ENCODE measurements at regions not wholly inside any gene's neighbourhood (a gene's known extent, or its start where the extent isn't known, plus 50 kb on each side); places are given as distances from the start of the nearest gene placed in this dataset.
"Not testable (repeated sequence)": the region's sequence is repeated elsewhere in the genome, so short reads cannot be mapped to it uniquely, and the experiment has no call there.

DNA sequence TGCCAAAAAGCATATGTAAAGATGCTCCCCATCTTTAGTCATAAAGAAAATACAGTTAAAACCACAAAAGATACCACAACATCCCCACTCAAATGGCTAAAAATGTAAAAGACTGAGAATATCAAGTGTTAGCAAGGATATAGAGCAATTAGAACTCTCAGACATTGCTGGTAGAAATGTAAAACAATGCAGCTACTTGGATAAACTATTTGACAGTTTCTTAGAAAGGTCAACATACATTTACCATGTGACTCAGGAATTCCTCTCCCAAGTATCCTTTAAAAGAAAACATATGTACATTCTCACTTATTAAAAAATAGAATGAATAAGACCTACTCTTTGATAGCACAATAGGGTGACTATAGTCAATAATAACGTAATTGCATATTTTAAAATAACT is 173.7 kb downstream of the HNRNPD start:
- no peak overlapping the region for H3K4me3 ChIP-seq (ENCODE audit: low read depth, low read length)

DNA sequence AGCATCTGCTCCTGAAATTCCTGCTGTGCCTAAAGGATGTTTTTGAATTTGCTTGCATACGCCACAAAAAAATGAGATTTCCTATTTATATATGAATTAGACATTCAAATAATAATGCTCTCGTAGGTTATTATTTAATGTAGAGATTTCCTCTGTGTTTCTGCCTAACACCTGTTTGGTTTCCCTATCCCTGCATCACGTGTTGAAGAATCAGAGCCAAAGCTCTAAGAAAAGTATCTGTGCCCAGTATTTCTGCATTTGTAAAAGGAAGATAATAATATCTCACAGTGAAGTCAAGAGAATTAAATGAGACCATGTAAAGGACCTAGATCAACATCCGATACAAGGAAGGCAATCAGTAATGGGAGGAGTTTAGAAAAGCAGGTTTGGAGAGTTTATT is 179.5 kb downstream of the HNRNPD start:
- no peak overlapping the region for H3K4me3 ChIP-seq (ENCODE audit: low read depth, low read length)

- H3K4me3 ChIP-seq (ENCODE audit: low read depth, low read length) = no peak overlapping the region
Measured at GRCh38 chr4:82192017-82192673, 181.6 kb downstream of the HNRNPD start.

DNA sequence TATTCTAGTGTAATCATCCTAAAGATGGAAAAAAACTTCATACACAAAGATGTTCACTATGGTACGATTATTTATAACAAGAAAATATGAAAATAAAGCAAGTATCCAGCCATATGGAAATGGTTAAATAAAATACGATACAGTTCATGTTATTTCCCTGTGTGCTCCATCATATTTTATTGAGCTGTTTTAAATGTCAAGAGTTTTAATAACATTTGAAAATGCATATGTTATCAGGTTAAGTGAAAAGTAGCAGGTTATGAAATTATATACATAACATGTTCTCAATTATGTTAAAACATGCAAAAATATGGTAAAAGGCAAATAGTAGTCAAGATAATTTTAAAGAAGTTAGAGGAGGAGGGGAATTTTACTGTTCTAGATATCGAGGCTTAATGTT is 192.0 kb downstream of the HNRNPD start:
- no peak overlapping the region for H3K4me3 ChIP-seq (ENCODE audit: low read depth, low read length)

GRCh38 chr4:82172186-82172585 is 201.6 kb downstream of the HNRNPD start:
- no peak overlapping the region for H3K4me3 ChIP-seq (ENCODE audit: low read depth, low read length)

DNA sequence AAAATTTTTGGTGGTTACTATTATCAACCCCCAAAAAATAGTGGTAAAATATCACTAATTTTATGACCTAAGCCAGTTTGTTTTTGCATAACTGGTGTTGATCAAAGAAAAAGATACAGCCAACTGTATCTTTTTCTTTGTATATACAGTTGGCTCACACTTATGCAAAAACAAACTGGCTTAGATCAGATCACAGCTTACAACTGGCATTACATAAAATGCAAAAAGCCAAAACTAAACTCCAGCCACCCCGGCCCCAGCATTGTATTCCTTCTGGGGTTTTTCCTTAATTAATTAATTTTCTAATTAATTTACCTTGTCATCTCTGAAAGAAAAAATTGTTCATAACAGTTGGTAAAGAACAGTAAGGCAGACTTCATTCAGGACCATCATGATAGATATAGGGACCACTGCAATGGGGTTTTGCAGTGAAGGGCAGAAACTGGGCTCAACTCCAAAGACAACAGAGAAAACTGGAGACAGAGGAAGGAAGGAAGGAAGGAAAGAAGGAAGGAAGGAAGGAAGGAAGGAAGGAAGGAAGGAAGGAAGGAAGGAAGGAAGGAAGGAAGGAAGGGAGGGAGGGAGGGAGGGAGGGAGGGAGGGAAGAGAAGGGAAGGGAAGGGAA is 202.1 kb downstream of the HNRNPD start:
- H3K4me3 ChIP-seq (ENCODE audit: low read depth, low read length) = no peak overlapping the region

GRCh38 chr4:82149750-82150149 is 224.0 kb downstream of the HNRNPD start:
- no peak overlapping the region for H3K4me3 ChIP-seq (ENCODE audit: low read depth, low read length)

GRCh38 chr4:82145850-82146249 is 227.9 kb downstream of the HNRNPD start:
- H3K4me3 ChIP-seq (ENCODE audit: low read depth, low read length) = no peak overlapping the region

DNA sequence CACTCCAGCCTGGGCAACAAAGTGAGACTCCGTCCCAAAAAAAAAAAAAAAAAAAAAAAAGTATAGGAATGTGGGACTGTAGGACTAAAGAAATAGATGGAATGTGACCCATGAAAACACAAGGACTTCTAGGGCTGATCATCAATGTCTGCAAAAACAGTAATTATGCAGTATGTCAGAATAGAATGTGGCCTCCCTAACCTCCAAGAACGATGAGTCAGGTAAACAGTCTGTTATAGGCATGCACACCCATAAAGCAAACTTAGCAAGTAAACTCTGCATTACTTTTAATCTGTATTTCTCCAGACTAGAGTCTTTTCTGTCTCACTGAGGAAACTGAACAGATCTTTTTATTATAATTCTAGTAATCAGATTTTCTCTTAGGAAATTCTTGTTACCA is 233.4 kb downstream of the HNRNPD start:
- no peak overlapping the region for H3K4me3 ChIP-seq (ENCODE audit: low read depth, low read length)

- H3K4me3 ChIP-seq (ENCODE audit: low read depth, low read length) = no peak overlapping the region
Measured at GRCh38 chr4:82139287-82139686, 234.5 kb downstream of the HNRNPD start.

- no peak overlapping the region for H3K4me3 ChIP-seq (ENCODE audit: low read depth, low read length)
Measured at GRCh38 chr4:82138374-82138773, 235.4 kb downstream of the HNRNPD start.

DNA sequence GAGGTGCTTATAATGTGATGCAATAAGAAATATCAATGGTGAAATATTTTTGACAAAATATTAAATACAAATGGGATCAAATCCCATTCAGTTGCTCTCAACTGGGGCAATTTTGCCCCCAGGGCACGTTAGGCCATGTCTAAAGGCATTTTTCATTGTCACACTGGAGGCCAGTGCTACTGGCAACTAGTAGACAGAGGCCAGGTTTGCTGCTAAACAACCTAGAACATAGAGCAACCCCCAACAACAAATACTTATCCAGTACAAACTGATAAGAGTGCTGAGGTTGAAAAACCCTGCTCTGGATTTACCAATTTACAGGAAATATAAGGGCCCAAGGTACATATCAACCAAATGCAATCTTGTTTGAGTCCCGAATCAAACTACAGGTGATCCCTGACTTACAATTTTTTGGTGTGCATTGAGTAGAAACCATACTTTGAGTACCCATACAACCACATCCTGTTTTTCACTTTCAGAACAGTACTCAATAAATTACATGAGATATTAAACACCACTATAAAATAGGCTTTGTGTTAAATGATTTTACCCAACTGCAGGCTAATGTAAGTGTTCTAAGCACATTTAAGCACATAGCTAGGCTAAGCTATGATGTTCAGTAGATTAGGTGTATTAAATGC is 237.5 kb downstream of the HNRNPD start:
- H3K4me3 ChIP-seq (ENCODE audit: low read depth, low read length) = no peak overlapping the region

DNA sequence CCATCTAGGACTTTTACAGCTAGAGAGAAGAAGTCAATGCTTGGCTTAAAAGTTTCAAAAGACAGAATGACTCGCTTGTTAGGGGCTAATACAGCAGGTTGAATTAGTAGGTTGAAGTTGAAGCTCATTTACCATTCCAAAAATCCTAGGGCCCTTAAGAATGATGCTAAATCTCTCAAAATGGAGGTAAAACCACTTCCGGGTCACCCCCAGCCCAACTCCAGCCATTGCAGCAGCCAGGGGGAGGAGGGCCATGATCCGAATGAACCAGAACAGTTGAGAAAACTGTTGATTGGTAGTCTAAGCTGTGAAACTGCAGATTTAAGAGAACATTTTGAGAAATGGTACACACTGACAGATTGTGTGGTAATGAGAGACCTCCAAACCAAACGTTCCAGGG is 245.4 kb downstream of the HNRNPD start:
- H3K4me3 ChIP-seq (ENCODE audit: low read depth, low read length) = no peak overlapping the region

GRCh38 chr4:82126512-82127040 is 247.2 kb downstream of the HNRNPD start:
- H3K4me3 ChIP-seq (ENCODE audit: low read depth, low read length) = no peak overlapping the region

- no peak overlapping the region for H3K4me3 ChIP-seq (ENCODE audit: low read depth, low read length)
Measured at GRCh38 chr4:82125787-82126297, 247.9 kb downstream of the HNRNPD start.

- H3K4me3 ChIP-seq (ENCODE audit: low read depth, low read length) = no peak overlapping the region
Measured at GRCh38 chr4:82124932-82125786, 248.6 kb downstream of the HNRNPD start.

GRCh38 chr4:82124365-82124764 is 249.4 kb downstream of the HNRNPD start:
- H3K4me3 ChIP-seq (ENCODE audit: low read depth, low read length) = no peak overlapping the region

GRCh38 chr4:82123934-82124333 is 249.9 kb downstream of the HNRNPD start:
- no peak overlapping the region for H3K4me3 ChIP-seq (ENCODE audit: low read depth, low read length)

DNA sequence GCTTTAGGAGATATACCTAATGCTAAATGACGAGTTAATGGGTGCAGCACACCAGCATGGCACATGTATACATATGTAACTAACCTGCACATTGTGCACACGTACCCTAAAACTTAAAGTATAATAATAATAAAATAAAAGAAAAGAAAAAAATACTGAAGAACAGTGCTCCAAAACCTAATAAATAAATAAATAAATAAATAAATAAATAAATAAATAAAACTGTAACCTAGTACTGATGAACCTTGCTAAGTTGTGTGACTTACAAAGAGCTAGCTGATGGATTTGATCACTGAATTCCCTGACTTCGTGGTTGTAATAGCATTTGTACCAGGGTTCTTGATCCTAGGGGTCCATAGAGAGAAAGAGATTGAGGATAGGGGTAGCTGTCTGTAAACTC is 258.6 kb downstream of the HNRNPD start:
- H3K4me3 ChIP-seq (ENCODE audit: low read depth, low read length) = not testable (repeated sequence)

DNA sequence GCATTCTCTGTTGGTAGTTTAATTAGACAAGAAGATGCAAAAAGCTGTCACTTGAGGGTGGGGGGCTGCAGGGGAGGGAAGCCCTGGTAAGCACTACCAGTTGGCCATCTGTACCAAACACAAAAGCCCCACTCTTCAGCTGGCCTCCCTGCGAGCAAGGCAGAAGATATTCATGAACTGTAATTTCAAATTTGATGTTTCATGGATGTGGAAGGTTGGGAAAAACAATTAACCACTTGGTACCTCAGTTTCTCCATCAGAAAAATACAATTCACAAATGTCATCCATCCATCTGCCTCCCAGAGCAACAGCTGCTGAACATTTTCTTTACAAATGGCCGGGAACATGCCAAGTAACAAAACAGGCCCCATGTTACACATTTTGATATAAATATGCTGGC is 265.3 kb downstream of the HNRNPD start:
- no peak overlapping the region for H3K4me3 ChIP-seq (ENCODE audit: low read depth, low read length)

GRCh38 chr4:82104578-82104977 is 269.2 kb downstream of the HNRNPD start:
- H3K4me3 ChIP-seq (ENCODE audit: low read depth, low read length) = no peak overlapping the region
